ENCODE measurements at regions not wholly inside any gene's neighbourhood (a gene's known extent, or its start where the extent isn't known, plus 50 kb on each side); places are given as distances from the start of the nearest gene placed in this dataset.
A peak's percentile ranks its signal among the peaks of the same experiment; 100 is the strongest.
"Not testable (repeated sequence)": the region's sequence is repeated elsewhere in the genome, so short reads cannot be mapped to it uniquely, and the experiment has no call there.

- H3K27ac ChIP-seq: peak overlapping the region; percentile 65
These were observed 176.1 kb downstream of the TM9SF2 start for GRCh38 chr13:99677116-99677951.

GRCh38 chr13:99671746-99672145, 170.5 kb downstream of the TM9SF2 start:
- TF ChIP-seq ZFX (IDR thresholded peaks at IDR 0.05): no peak
- TF ChIP-seq, protein P1, sequence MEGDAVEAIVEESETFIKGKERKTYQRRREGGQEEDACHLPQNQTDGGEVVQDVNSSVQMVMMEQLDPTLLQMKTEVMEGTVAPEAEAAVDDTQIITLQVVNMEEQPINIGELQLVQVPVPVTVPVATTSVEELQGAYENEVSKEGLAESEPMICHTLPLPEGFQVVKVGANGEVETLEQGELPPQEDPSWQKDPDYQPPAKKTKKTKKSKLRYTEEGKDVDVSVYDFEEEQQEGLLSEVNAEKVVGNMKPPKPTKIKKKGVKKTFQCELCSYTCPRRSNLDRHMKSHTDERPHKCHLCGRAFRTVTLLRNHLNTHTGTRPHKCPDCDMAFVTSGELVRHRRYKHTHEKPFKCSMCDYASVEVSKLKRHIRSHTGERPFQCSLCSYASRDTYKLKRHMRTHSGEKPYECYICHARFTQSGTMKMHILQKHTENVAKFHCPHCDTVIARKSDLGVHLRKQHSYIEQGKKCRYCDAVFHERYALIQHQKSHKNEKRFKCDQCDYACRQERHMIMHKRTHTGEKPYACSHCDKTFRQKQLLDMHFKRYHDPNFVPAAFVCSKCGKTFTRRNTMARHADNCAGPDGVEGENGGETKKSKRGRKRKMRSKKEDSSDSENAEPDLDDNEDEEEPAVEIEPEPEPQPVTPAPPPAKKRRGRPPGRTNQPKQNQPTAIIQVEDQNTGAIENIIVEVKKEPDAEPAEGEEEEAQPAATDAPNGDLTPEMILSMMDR (conservative IDR thresholded peaks at IDR 0.05): no peak
- H3K27ac ChIP-seq: no peak overlapping the region

More at GRCh38 chr13:99677116-99677951, 176.1 kb downstream of the TM9SF2 start:
- TF ChIP-seq, protein P1 (conservative IDR thresholded peaks at IDR 0.05): no peak
- TF ChIP-seq ZFX (IDR thresholded peaks at IDR 0.05): no peak

DNA sequence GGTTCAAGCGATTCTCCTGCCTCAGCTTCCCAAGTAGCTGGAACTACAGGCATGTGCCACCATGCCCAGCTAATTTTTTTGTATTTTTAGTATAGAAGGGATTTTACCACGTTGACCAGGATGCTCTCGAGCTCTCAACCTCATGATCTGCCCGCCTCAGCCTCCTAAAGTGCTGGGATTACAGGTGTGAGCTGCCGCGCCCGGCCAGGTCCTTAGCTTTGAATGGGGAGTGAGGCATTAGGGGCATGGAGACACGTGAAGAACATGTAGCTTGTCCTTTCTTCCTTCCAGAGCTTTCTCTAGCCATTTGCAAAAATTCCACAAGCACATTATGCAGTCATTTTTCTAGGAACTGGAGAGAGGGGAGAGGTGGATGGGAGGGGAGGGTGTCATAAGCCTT, 167.8 kb downstream of the TM9SF2 start:
- H3K27ac ChIP-seq: not testable (repeated sequence)

GRCh38 chr13:99666146-99666805, 165.0 kb downstream of the TM9SF2 start:
- no peak for TF ChIP-seq ZFX (IDR thresholded peaks at IDR 0.05)
- TF ChIP-seq, protein P1 (conservative IDR thresholded peaks at IDR 0.05): no peak
- no peak overlapping the region for H3K27ac ChIP-seq

- TF ChIP-seq, protein P1 (conservative IDR thresholded peaks at IDR 0.05): no peak
- no peak for TF ChIP-seq ZFX (IDR thresholded peaks at IDR 0.05)
- H3K27ac ChIP-seq: no peak overlapping the region
These were observed 164.4 kb downstream of the TM9SF2 start for GRCh38 chr13:99665711-99666110.

DNA sequence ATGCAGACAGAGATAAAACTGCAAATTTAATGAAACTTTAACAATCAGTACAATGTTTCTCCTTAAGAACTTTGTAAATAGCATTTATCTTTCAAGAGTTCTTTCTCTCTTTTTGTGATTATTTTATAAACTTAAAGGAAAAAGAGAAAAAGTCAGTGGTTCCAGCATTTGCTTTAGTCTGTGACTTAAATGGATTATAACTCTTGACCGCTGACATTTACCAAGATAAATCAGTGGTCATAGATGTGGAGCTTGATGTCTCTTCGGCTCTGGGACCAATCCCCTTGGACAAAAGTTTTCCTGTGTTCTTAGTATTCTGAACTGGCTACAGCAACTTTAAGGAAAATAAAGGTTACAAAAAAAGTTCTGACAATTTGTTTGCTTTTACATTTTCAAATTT, 162.6 kb downstream of the TM9SF2 start:
- TF ChIP-seq ZFX (IDR thresholded peaks at IDR 0.05): no peak
- TF ChIP-seq, protein P1 (conservative IDR thresholded peaks at IDR 0.05): no peak
- no peak overlapping the region for H3K27ac ChIP-seq

- TF ChIP-seq, protein P1 (conservative IDR thresholded peaks at IDR 0.05): no peak
- no peak for TF ChIP-seq ZFX (IDR thresholded peaks at IDR 0.05)
- no peak overlapping the region for H3K27ac ChIP-seq
These were observed 162.0 kb downstream of the TM9SF2 start for GRCh38 chr13:99663185-99663825.

All from C4-2B (cell line).